D721Med (cell line): ENCODE measurements at regions not wholly inside any gene's neighbourhood (a gene's known extent, or its start where the extent isn't known, plus 50 kb on each side); places are given as distances from the start of the nearest gene placed in this dataset.
"Not testable (repeated sequence)": the region's sequence is repeated elsewhere in the genome, so short reads cannot be mapped to it uniquely, and the experiment has no call there.

Source experiments
- DNase-seq: peaks from one replicate; pipeline ENCODE4 v3.0.0; 2011; ENCODE audit warnings: low spot score; ENCODE audit not compliant: insufficient read length
- FAIRE-seq: peaks from 2 replicates; lab custom pipeline; 2011; peaks lifted over from hg19 to GRCh38; lab: Jason Lieb, UNC
- CTCF ChIP-seq: IDR thresholded peaks from 2 replicates; pipeline ENCODE4 v1.5.1; 2012; ENCODE audit warnings: mild to moderate bottlenecking, control low read depth; ENCODE audit not compliant: insufficient read depth; ENCODE audit errors: missing control alignments

- DNase-seq (no peak), FAIRE-seq (no peak)
- TF ChIP-seq CTCF = no peak
Observed at GRCh38 chr12:131391399-131391798, 319.5 kb upstream of the SFSWAP start.

GRCh38 chr12:131394752-131395151 lies 316.1 kb upstream of the SFSWAP start:
- FAIRE-seq, DNase-seq: not testable (repeated sequence)

GRCh38 chr12:131395209-131395684 lies 315.6 kb upstream of the SFSWAP start:
- not testable (repeated sequence) for DNase-seq, FAIRE-seq

- no peak for FAIRE-seq
- DNase-seq = no peak
- no peak for TF ChIP-seq CTCF
Observed at GRCh38 chr12:131395971-131396573, 314.8 kb upstream of the SFSWAP start.

- TF ChIP-seq CTCF = no peak
- no peak for DNase-seq
- no peak for FAIRE-seq
Observed at GRCh38 chr12:131397493-131398181, 313.3 kb upstream of the SFSWAP start.

- no peak for TF ChIP-seq CTCF
- DNase-seq = no peak
- FAIRE-seq = no peak
Observed at GRCh38 chr12:131399000-131399399, 311.9 kb upstream of the SFSWAP start.

GRCh38 chr12:131400668-131401294 lies 310.1 kb upstream of the SFSWAP start:
- DNase-seq, FAIRE-seq: not testable (repeated sequence)

- FAIRE-seq, DNase-seq: not testable (repeated sequence)
Observed at GRCh38 chr12:131401907-131402633, 308.8 kb upstream of the SFSWAP start.

- DNase-seq (no peak), FAIRE-seq (no peak)
- no peak for TF ChIP-seq CTCF
Observed at GRCh38 chr12:131402781-131403396, 308.0 kb upstream of the SFSWAP start.
